Natural killer cell (primary cell): ENCODE measurements at regions not wholly inside any gene's neighbourhood (a gene's known extent, or its start where the extent isn't known, plus 50 kb on each side); places are given as distances from the start of the nearest gene placed in this dataset.

Experiments used
- ATAC-seq, 3 donors: fragments of 150-1000 bp in 2 of 3; fragments of 200-7000 bp in 1 of 3; cut with Tn5 transposase; 1 replicate in 1 of 3; 2 replicates in 2 of 3; pipeline ENCODE4 v1.10.0; 2021; ENCODE audit warnings: mild to moderate bottlenecking in 2 of 3, moderate library complexity in 2 of 3
- DNase-seq, 2 donors: peaks; one replicate each; pipeline versions ENCODE4 v3.0.0 to v3.0.0-alpha.2; 2013 to 2021; ENCODE audit warnings: mixed read lengths in 1 of 2
- H3K27ac ChIP-seq: one replicate; pipeline ENCODE4 v1.5.1; 2013; ENCODE audit warnings: mild to moderate bottlenecking, low read length
- H3K27me3 ChIP-seq: one replicate; pipeline ENCODE4 v1.6.1; 2013; ENCODE audit warnings: low read length; ENCODE audit not compliant: control insufficient read depth, insufficient read depth
- H3K36me3 ChIP-seq: one replicate; pipeline ENCODE4 v1.6.1; 2013; ENCODE audit warnings: low read length; ENCODE audit not compliant: control insufficient read depth, insufficient read depth
- H3K4me1 ChIP-seq: one replicate; pipeline ENCODE4 v1.6.1; 2013; ENCODE audit warnings: low read length; ENCODE audit not compliant: control insufficient read depth, insufficient read depth
- H3K4me3 ChIP-seq: one replicate; pipeline ENCODE4 v1.5.1; 2013; ENCODE audit warnings: low read length
- H3K9me3 ChIP-seq: one replicate; pipeline ENCODE4 v1.6.1; 2013; ENCODE audit warnings: low read length; ENCODE audit not compliant: control insufficient read depth, insufficient read depth
- H3K27ac Mint-ChIP-seq, 2 donors: one replicate each; pipeline ENCODE4 v1.8.0; 2022; ENCODE audit warnings: mild to moderate bottlenecking in 2 of 2, mixed read lengths in 2 of 2, moderate library complexity in 1 of 2
- H3K27me3 Mint-ChIP-seq, 2 donors: one replicate each; pipeline ENCODE4 v1.8.0; 2022; ENCODE audit warnings: low read depth in 2 of 2, mixed read lengths in 2 of 2
- H3K36me3 Mint-ChIP-seq: one replicate; pipeline ENCODE4 v1.8.0; 2022; ENCODE audit warnings: mixed read lengths
- H3K4me1 Mint-ChIP-seq, 2 donors: one replicate each; pipeline ENCODE4 v1.8.0; 2022; ENCODE audit warnings: mixed read lengths in 2 of 2
- H3K4me3 Mint-ChIP-seq: one replicate; pipeline ENCODE4 v1.8.0; 2022; ENCODE audit warnings: mild to moderate bottlenecking, moderate library complexity, mixed read lengths
- H3K9me3 Mint-ChIP-seq, 2 donors: one replicate each; pipeline ENCODE4 v1.8.0; 2022; ENCODE audit warnings: mixed read lengths in 2 of 2
- CTCF ChIP-seq: fragments of 200-600 bp; IDR thresholded peaks from one replicate; pipeline ENCODE4 v1.8.0; 2022; ENCODE audit warnings: antibody characterized with exemption
- WGBS: methylation state at CpG from one replicate; pipeline ENCODE4 v1.1.7; 2013; ENCODE audit warnings: missing lambda C conversion rate; ENCODE audit not compliant: insufficient coverage; 5-methylcytosine and 5-hydroxymethylcytosine counted together
- intact Hi-C: fragments of 100-400 bp; cut with micrococcal nuclease; formaldehyde crosslinking; loops from one replicate; pipeline ENCODE4 v1.14.2; 2022

GRCh38 chr9:81108821-81109220, 580.5 kb downstream of the TLE1 start:
- H3K36me3 ChIP-seq, result no peaks in the 10 kb centered on the region
- no peaks in the 10 kb centered on the region for H3K27me3 Mint-ChIP-seq
- H3K4me1 Mint-ChIP-seq, result peaks cover 10 to 11% of the 10 kb centered on the region in 2 donors
- no peaks in the 10 kb centered on the region for H3K4me1 ChIP-seq
- H3K4me3 ChIP-seq, result no peak overlapping the region
- no peak overlapping the region for H3K4me3 Mint-ChIP-seq
- no peak overlapping the region for H3K27ac Mint-ChIP-seq
- DNase-seq (no peak), ATAC-seq (no peak)
- H3K36me3 Mint-ChIP-seq, result no peaks in the 10 kb centered on the region
- intact Hi-C loops, result no loop called here
- no peak overlapping the region for H3K27ac ChIP-seq
- no peaks in the 10 kb centered on the region for H3K27me3 ChIP-seq
- TF ChIP-seq CTCF, result no peak
- WGBS, result 83% methylated on average over 1 of the region's 1 CpG
- no peaks in the 10 kb centered on the region for H3K9me3 ChIP-seq
- peaks cover 3 to 4% of the 10 kb centered on the region in 2 donors for H3K9me3 Mint-ChIP-seq

- H3K9me3 ChIP-seq, result no peaks in the 10 kb centered on the region
- H3K4me1 ChIP-seq, result no peaks in the 10 kb centered on the region
- H3K4me3 ChIP-seq, result no peak overlapping the region
- WGBS, result 50% methylated on average over 1 of the region's 1 CpG
- H3K9me3 Mint-ChIP-seq, result peaks cover 3 to 4% of the 10 kb centered on the region in 2 donors
- no peaks in the 10 kb centered on the region for H3K27me3 ChIP-seq
- no peak for DNase-seq
- H3K4me3 Mint-ChIP-seq, result no peak overlapping the region
- H3K27me3 Mint-ChIP-seq, result no peaks in the 10 kb centered on the region
- H3K36me3 ChIP-seq, result no peaks in the 10 kb centered on the region
- no peak overlapping the region for H3K27ac Mint-ChIP-seq
- no peak overlapping the region for H3K27ac ChIP-seq
- TF ChIP-seq CTCF, result no peak
- intact Hi-C loops, result no loop called here
- no peak for ATAC-seq
- H3K36me3 Mint-ChIP-seq, result no peaks in the 10 kb centered on the region
- H3K4me1 Mint-ChIP-seq, result peaks cover 6 to 7% of the 10 kb centered on the region in 2 donors
Measured at GRCh38 chr9:81108391-81108790, 581.0 kb downstream of the TLE1 start.

GRCh38 chr9:81103597-81104471, 585.5 kb downstream of the TLE1 start:
- Histone ChIP-seq H3K4me1 (no peaks in the 10 kb centered on the region), H3K36me3 (no peaks in the 10 kb centered on the region), H3K27me3 (no peaks in the 10 kb centered on the region), H3K4me3 (no peak overlapping the region), H3K27ac (no peak overlapping the region), H3K9me3 (no peaks in the 10 kb centered on the region)
- intact Hi-C loops, result no loop called here
- no peak overlapping the region for H3K4me3 Mint-ChIP-seq
- no peaks in the 10 kb centered on the region for H3K27me3 Mint-ChIP-seq
- WGBS, result 77% methylated on average over 5 of the region's 10 CpGs
- no peak for TF ChIP-seq CTCF
- H3K4me1 Mint-ChIP-seq, result no peaks in the 10 kb centered on the region
- DNase-seq (no peak), ATAC-seq (no peak)
- peaks cover 6 to 7% of the 10 kb centered on the region in 2 donors for H3K9me3 Mint-ChIP-seq
- no peaks in the 10 kb centered on the region for H3K36me3 Mint-ChIP-seq
- H3K27ac Mint-ChIP-seq, result no peak overlapping the region
